SK-N-SH (cell line): ENCODE measurements at regions not wholly inside any gene's neighbourhood (a gene's known extent, or its start where the extent isn't known, plus 50 kb on each side); places are given as distances from the start of the nearest gene placed in this dataset.

Experiments
- CTCF ChIA-PET: fragments of 300-600, 350-600 bp; formaldehyde crosslinking; extraction: SDS; loops from one replicate; lab custom pipeline; 2021; lab: Yijun Ruan, JAX
- POLR2A ChIA-PET: fragments of 350-600 bp; sonication (Branson Sonifier 250); formaldehyde crosslinking; extraction: SDS; loops from one replicate; lab custom pipeline; 2020; ENCODE audit warnings: antibody characterized with exemption, inconsistent platforms; lab: Yijun Ruan, JAX
- DNase-seq: peaks from one replicate; pipeline ENCODE4 v3.0.0; 2012
- H2AFZ ChIP-seq: fragments of 200-600 bp; sonication (generic); 2 replicates; pipeline ENCODE4 v1.8.1; 2016; ENCODE audit warnings: antibody characterized with exemption, mild to moderate bottlenecking, low read depth
- H3F3A ChIP-seq: fragments of 200-600 bp; sonication (generic); replicated peaks from 2 replicates; pipeline ENCODE3; 2016; ENCODE audit warnings: antibody characterized with exemption, mild to moderate bottlenecking; ENCODE audit not compliant: insufficient read depth
- H3K27ac ChIP-seq, 2 experiments: fragments of 200-500 bp in 1 of 2; fragments of 200-600 bp in 1 of 2; sonication (Bioruptor generic) in 1 of 2; sonication (generic), shearing (Covaris generic) in 1 of 2; 2 replicates each; pipeline versions ENCODE4 v1.5.1 to v1.6.1; 2014 to 2016; ENCODE audit warnings: low read depth in 2 of 2, inconsistent platforms in 1 of 2, low read length in 1 of 2, mild to moderate bottlenecking in 1 of 2, mixed read lengths in 1 of 2
- H3K27me3 ChIP-seq: fragments of 200-600 bp; sonication (generic), shearing (Covaris generic); 2 replicates; pipeline ENCODE4 v1.6.1; 2016; ENCODE audit warnings: mixed run types; ENCODE audit not compliant: insufficient read depth
- H3K36me3 ChIP-seq, 2 experiments: fragments of 200-500 bp in 1 of 2; fragments of 200-600 bp in 1 of 2; sonication (Bioruptor generic) in 1 of 2; sonication (generic) in 1 of 2; replicated peaks in 1 of 2; 2 replicates each; pipeline versions ENCODE3 to v1.5.1; 2014 to 2016; ENCODE audit warnings: low read length in 1 of 2, mild to moderate bottlenecking in 1 of 2; ENCODE audit not compliant: insufficient read depth in 2 of 2, control insufficient read depth in 1 of 2
- H3K4me1 ChIP-seq, 2 experiments: fragments of 200-500 bp in 1 of 2; fragments of 200-600 bp in 1 of 2; sonication (Bioruptor generic) in 1 of 2; sonication (generic), shearing (Covaris generic) in 1 of 2; 2 replicates each; pipeline versions ENCODE4 v1.5.1 to v1.6.1; 2014 to 2016; ENCODE audit warnings: low read depth in 1 of 2, low read length in 1 of 2, mixed run types in 1 of 2; ENCODE audit not compliant: insufficient read depth in 2 of 2, control insufficient read depth in 1 of 2
- H3K4me2 ChIP-seq: fragments of 200-600 bp; sonication (generic), shearing (Covaris generic); 2 replicates; pipeline ENCODE4 v1.6.1; 2017; ENCODE audit warnings: mixed run types
- H3K4me3 ChIP-seq, 2 experiments: fragments of 200-500 bp in 1 of 2; fragments of 200-600 bp in 1 of 2; sonication (Bioruptor generic) in 1 of 2; sonication (generic), shearing (Covaris generic) in 1 of 2; 2 replicates each; pipeline versions ENCODE4 v1.5.1 to v1.8.1; 2014 to 2016; ENCODE audit warnings: low read depth in 2 of 2, inconsistent platforms in 1 of 2, low read length in 1 of 2, mild to moderate bottlenecking in 1 of 2, mixed read lengths in 1 of 2, moderate library complexity in 1 of 2
- H3K79me2 ChIP-seq: fragments of 200-600 bp; sonication (generic); 2 replicates; pipeline ENCODE4 v1.8.1; 2017; ENCODE audit warnings: mild to moderate bottlenecking; ENCODE audit not compliant: insufficient read depth
- H3K9ac ChIP-seq: fragments of 200-600 bp; sonication (generic); 2 replicates; pipeline ENCODE4 v1.6.1; 2017; ENCODE audit warnings: mixed run types
- H3K9me2 ChIP-seq: fragments of 200-600 bp; sonication (generic); 2 replicates; pipeline ENCODE4 v1.6.1; 2017; ENCODE audit warnings: mixed run types
- H3K9me3 ChIP-seq: fragments of 200-600 bp; sonication (generic); 2 replicates; pipeline ENCODE4 v1.6.1; 2017; ENCODE audit warnings: mixed run types, mild to moderate bottlenecking, moderate library complexity
- H4K20me1 ChIP-seq: fragments of 200-600 bp; sonication (generic); 2 replicates; pipeline ENCODE4 v1.6.1; 2017; ENCODE audit warnings: mild to moderate bottlenecking, mixed run types; ENCODE audit not compliant: insufficient read depth
- EP300 ChIP-seq, 2 experiments: IDR thresholded peaks; 2 replicates each; pipeline versions ENCODE4 v1.4.0 to v1.6.1; 2012; ENCODE audit warnings: borderline replicate concordance in 1 of 2, low read depth in 1 of 2, low read length in 1 of 2
- EZH2phosphoT487 ChIP-seq: fragments of 200-600 bp; sonication (generic); IDR thresholded peaks from 2 replicates; pipeline ENCODE4 v1.6.1; 2017; ENCODE audit warnings: low read depth, mixed run types, mild to moderate bottlenecking, antibody characterized with exemption, moderate library complexity, borderline replicate concordance
- FOSL2 ChIP-seq: IDR thresholded peaks from 2 replicates; pipeline ENCODE4 v1.4.0; 2012; ENCODE audit warnings: low read depth, mild to moderate bottlenecking, moderate library complexity, borderline replicate concordance
- FOXJ3 ChIP-seq: sonication (generic); formaldehyde crosslinking; IDR thresholded peaks from 2 replicates; pipeline ENCODE4 v1.5.1; 2020; ENCODE audit warnings: mild to moderate bottlenecking, missing genetic modification reagents
- FOXM1 ChIP-seq: IDR thresholded peaks from 2 replicates; pipeline ENCODE4 v1.4.0; 2012; ENCODE audit warnings: low read depth, mild to moderate bottlenecking
- GATA2 ChIP-seq: sonication (generic); formaldehyde crosslinking; IDR thresholded peaks from 2 replicates; pipeline ENCODE4 v1.5.0; 2020; ENCODE audit warnings: mild to moderate bottlenecking, missing genetic modification reagents
- IRF3 ChIP-seq: fragments of 150-350 bp; IDR thresholded peaks from 2 replicates; pipeline ENCODE4 v1.6.1; 2016; ENCODE audit warnings: mild to moderate bottlenecking, low read depth, low read length
- MEF2A ChIP-seq: IDR thresholded peaks from 2 replicates; pipeline ENCODE4 v1.4.0; 2012; ENCODE audit warnings: low read depth, borderline replicate concordance
- NRF1 ChIP-seq: IDR thresholded peaks from 2 replicates; pipeline ENCODE4 v1.6.1; 2012; ENCODE audit warnings: low read depth, mild to moderate bottlenecking, low read length
- RCOR1 ChIP-seq: fragments of 150-350 bp; IDR thresholded peaks from 2 replicates; pipeline ENCODE4 v1.6.1; 2017; ENCODE audit warnings: antibody characterized with exemption, low read length
- RFX5 ChIP-seq: IDR thresholded peaks from 2 replicates; pipeline ENCODE4 v1.6.1; 2012; ENCODE audit warnings: mild to moderate bottlenecking, improper control_type of control experiment, low read length
- SMC3 ChIP-seq: IDR thresholded peaks from 2 replicates; pipeline ENCODE4 v1.6.1; 2012; ENCODE audit warnings: low read depth, low read length, improper control_type of control experiment
- TCF12 ChIP-seq: IDR thresholded peaks from 2 replicates; pipeline ENCODE4 v1.4.0; 2012
- TEAD4 ChIP-seq: IDR thresholded peaks from 2 replicates; pipeline ENCODE4 v1.4.0; 2012; ENCODE audit warnings: mild to moderate bottlenecking, borderline replicate concordance; ENCODE audit not compliant: insufficient read depth
- USF1 ChIP-seq: IDR thresholded peaks from 2 replicates; pipeline ENCODE4 v1.4.0; 2012; ENCODE audit warnings: low read depth, borderline replicate concordance
- WGBS: methylation state at CpG from one replicate; pipeline ENCODE4 v1.1.6; 2017; ENCODE audit warnings: low lambda C conversion rate; 5-methylcytosine and 5-hydroxymethylcytosine counted together

GRCh38 chr16:66156538-66156937, 210.0 kb upstream of the CDH5 start:
- H4K20me1 ChIP-seq: no peaks in the 10 kb centered on the region
- H3K27ac ChIP-seq: no peak overlapping the region
- H3K27me3 ChIP-seq: no peaks in the 10 kb centered on the region
- no peaks in the 10 kb centered on the region for H3K9me3 ChIP-seq
- no peaks in the 10 kb centered on the region for H3K9me2 ChIP-seq
- CTCF ChIA-PET: no interaction called here
- POLR2A ChIA-PET: no interaction called here
- WGBS: 73% methylated on average over 4 of the region's 4 CpGs
- H3F3A ChIP-seq: no peaks in the 10 kb centered on the region
- DNase-seq: no peak
- no peak overlapping the region for H3K4me2 ChIP-seq
- no peaks in the 10 kb centered on the region for H3K79me2 ChIP-seq
- no peak overlapping the region for H3K9ac ChIP-seq
- no peak overlapping the region for H3K4me3 ChIP-seq
- no peak overlapping the region for H2AFZ ChIP-seq
- peaks cover 0 to 2% of the 10 kb centered on the region in 2 experiments; a peak in 2 of 4 replicates for H3K4me1 ChIP-seq
- no peaks in the 10 kb centered on the region for H3K36me3 ChIP-seq
- TF ChIP-seq FOXJ3 (CRISPR knock-in tag) (no peak), RCOR1 (no peak), GATA2 (CRISPR knock-in tag) (no peak), MEF2A (no peak), TCF12 (no peak), EP300 (IDR thresholded peaks at IDR 0.05; ENCODE audit: borderline replicate concordance in 1 of 2, low read depth in 1 of 2, low read length in 1 of 2) (no peak), SMC3 (no peak)

GRCh38 chr16:66155933-66156332, 210.6 kb upstream of the CDH5 start:
- no peaks in the 10 kb centered on the region for H3K9me3 ChIP-seq
- H3K79me2 ChIP-seq: no peaks in the 10 kb centered on the region
- 38% methylated on average over 4 of the region's 4 CpGs for WGBS
- no peak overlapping the region for H3K27ac ChIP-seq
- H3K27me3 ChIP-seq: no peaks in the 10 kb centered on the region
- CTCF ChIA-PET: interaction anchor here (0.6 kb wide), 1 partner anchor 1211 kb away, joined by 3 read pairs; no protein-coding TSS in a partner anchor
- TF ChIP-seq TEAD4 (no peak), MEF2A (no peak), FOXJ3 (CRISPR knock-in tag) (no peak), IRF3 (no peak), FOSL2 (no peak), NRF1 (no peak), RFX5 (no peak), FOXM1 (no peak), USF1 (no peak), EZH2phosphoT487 (no peak)
- TF ChIP-seq, all 33 proteins: peak for 0
- Histone ChIP-seq H3F3A (no peaks in the 10 kb centered on the region), H3K9ac (no peak overlapping the region), H4K20me1 (no peaks in the 10 kb centered on the region), H3K4me3 (no peak overlapping the region), H3K4me1 (no peaks in the 10 kb centered on the region; a peak in 1 of 4 replicates), H3K9me2 (no peaks in the 10 kb centered on the region), H3K4me2 (no peak overlapping the region), H2AFZ (no peak overlapping the region), H3K36me3 (no peaks in the 10 kb centered on the region)
- no peak for DNase-seq
- POLR2A ChIA-PET: no interaction called here
